ENCODE measurements at regions not wholly inside any gene's neighbourhood (a gene's known extent, or its start where the extent isn't known, plus 50 kb on each side); places are given as distances from the start of the nearest gene placed in this dataset.

- TF ChIP-seq, protein P1, sequence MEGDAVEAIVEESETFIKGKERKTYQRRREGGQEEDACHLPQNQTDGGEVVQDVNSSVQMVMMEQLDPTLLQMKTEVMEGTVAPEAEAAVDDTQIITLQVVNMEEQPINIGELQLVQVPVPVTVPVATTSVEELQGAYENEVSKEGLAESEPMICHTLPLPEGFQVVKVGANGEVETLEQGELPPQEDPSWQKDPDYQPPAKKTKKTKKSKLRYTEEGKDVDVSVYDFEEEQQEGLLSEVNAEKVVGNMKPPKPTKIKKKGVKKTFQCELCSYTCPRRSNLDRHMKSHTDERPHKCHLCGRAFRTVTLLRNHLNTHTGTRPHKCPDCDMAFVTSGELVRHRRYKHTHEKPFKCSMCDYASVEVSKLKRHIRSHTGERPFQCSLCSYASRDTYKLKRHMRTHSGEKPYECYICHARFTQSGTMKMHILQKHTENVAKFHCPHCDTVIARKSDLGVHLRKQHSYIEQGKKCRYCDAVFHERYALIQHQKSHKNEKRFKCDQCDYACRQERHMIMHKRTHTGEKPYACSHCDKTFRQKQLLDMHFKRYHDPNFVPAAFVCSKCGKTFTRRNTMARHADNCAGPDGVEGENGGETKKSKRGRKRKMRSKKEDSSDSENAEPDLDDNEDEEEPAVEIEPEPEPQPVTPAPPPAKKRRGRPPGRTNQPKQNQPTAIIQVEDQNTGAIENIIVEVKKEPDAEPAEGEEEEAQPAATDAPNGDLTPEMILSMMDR (optimal IDR thresholded peaks at IDR 0.05 in 1 of 3, IDR thresholded peaks at IDR 0.05 in 1 of 3, conservative IDR thresholded peaks at IDR 0.05 in 1 of 3; ENCODE audit: extremely low read depth in 1 of 3, insufficient read depth in 2 of 3, low read length in 3 of 3): peak; percentile 50 to 82 (median 81)
- TF ChIP-seq EZH2 (IDR thresholded peaks at IDR 0.05; ENCODE audit: low read length): no peak
These were observed 165.9 kb upstream of the TANK start for GRCh38 chr2:160994141-160995002.

All from keratinocyte (primary cell).